ENCODE measurements at regions not wholly inside any gene's neighbourhood (a gene's known extent, or its start where the extent isn't known, plus 50 kb on each side); places are given as distances from the start of the nearest gene placed in this dataset.
A peak's percentile ranks its signal among the peaks of the same experiment; 100 is the strongest.

- TF ChIP-seq MGA (IDR thresholded peaks at IDR 0.05) (peak; percentile 75), HEY1 (CRISPR knock-in tag; IDR thresholded peaks at IDR 0.05; ENCODE audit: borderline replicate concordance) (no peak), GABPB1 (CRISPR knock-in tag; IDR thresholded peaks at IDR 0.05) (no peak), L3MBTL2 (IDR thresholded peaks at IDR 0.05) (peak; percentile 87)
- TF ChIP-seq, protein P1, sequence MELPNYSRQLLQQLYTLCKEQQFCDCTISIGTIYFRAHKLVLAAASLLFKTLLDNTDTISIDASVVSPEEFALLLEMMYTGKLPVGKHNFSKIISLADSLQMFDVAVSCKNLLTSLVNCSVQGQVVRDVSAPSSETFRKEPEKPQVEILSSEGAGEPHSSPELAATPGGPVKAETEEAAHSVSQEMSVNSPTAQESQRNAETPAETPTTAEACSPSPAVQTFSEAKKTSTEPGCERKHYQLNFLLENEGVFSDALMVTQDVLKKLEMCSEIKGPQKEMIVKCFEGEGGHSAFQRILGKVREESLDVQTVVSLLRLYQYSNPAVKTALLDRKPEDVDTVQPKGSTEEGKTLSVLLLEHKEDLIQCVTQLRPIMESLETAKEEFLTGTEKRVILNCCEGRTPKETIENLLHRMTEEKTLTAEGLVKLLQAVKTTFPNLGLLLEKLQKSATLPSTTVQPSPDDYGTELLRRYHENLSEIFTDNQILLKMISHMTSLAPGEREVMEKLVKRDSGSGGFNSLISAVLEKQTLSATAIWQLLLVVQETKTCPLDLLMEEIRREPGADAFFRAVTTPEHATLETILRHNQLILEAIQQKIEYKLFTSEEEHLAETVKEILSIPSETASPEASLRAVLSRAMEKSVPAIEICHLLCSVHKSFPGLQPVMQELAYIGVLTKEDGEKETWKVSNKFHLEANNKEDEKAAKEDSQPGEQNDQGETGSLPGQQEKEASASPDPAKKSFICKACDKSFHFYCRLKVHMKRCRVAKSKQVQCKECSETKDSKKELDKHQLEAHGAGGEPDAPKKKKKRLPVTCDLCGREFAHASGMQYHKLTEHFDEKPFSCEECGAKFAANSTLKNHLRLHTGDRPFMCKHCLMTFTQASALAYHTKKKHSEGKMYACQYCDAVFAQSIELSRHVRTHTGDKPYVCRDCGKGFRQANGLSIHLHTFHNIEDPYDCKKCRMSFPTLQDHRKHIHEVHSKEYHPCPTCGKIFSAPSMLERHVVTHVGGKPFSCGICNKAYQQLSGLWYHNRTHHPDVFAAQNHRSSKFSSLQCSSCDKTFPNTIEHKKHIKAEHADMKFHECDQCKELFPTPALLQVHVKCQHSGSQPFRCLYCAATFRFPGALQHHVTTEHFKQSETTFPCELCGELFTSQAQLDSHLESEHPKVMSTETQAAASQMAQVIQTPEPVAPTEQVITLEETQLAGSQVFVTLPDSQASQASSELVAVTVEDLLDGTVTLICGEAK (IDR thresholded peaks at IDR 0.05): 0 out of 2 replicates have a peak, but pooled peaks have one; percentile 14
- TF ChIP-seq, protein P1 (CRISPR knock-in tag; IDR thresholded peaks at IDR 0.05): no peak
These were observed 266.7 kb upstream of the KLF6 start (continued) for GRCh38 chr10:4051641-4052151.

Data from K562 (cell line).